Activated CD8-positive, alpha-beta T cell treated with anti-CD3 and anti-CD28 coated beads for 36 hours (primary cell): ENCODE measurements at regions not wholly inside any gene's neighbourhood (a gene's known extent, or its start where the extent isn't known, plus 50 kb on each side); places are given as distances from the start of the nearest gene placed in this dataset.
"Not testable (repeated sequence)": the region's sequence is repeated elsewhere in the genome, so short reads cannot be mapped to it uniquely, and the experiment has no call there.

Source experiments
- ATAC-seq: fragments of 200-7000 bp; cut with Tn5 transposase; one replicate; pipeline ENCODE4 v1.10.0; 2021; ENCODE audit warnings: mild to moderate bottlenecking, moderate library complexity
- CTCF ChIA-PET: fragments of 350-600 bp; sonication (Branson Sonifier 250); formaldehyde crosslinking; loops from one replicate; lab custom pipeline; 2021; ENCODE audit warnings: antibody characterized with exemption; lab: Charles Lee
- POLR2A ChIA-PET: fragments of 350-600 bp; sonication (Branson Sonifier 250); formaldehyde crosslinking; loops from one replicate; lab custom pipeline; 2021; ENCODE audit warnings: antibody characterized with exemption; lab: Charles Lee
- DNase-seq: peaks from one replicate; pipeline ENCODE4 v3.0.0-alpha.2; 2020
- H3K27ac Mint-ChIP-seq: one replicate; pipeline ENCODE4 v1.8.0; 2021; ENCODE audit warnings: mild to moderate bottlenecking, mixed read lengths
- H3K27me3 Mint-ChIP-seq: one replicate; pipeline ENCODE4 v1.8.0; 2021; ENCODE audit warnings: mixed read lengths
- H3K36me3 Mint-ChIP-seq: one replicate; pipeline ENCODE4 v1.8.0; 2021; ENCODE audit warnings: low read depth, mixed read lengths
- H3K4me1 Mint-ChIP-seq: one replicate; pipeline ENCODE4 v1.8.0; 2021; ENCODE audit warnings: low read depth, mixed read lengths
- H3K4me3 Mint-ChIP-seq: one replicate; pipeline ENCODE4 v1.8.0; 2021; ENCODE audit warnings: mild to moderate bottlenecking, moderate library complexity, mixed read lengths
- H3K9me3 Mint-ChIP-seq: one replicate; pipeline ENCODE4 v1.8.0; 2021; ENCODE audit warnings: mixed read lengths
- CTCF ChIP-seq: fragments of 200-600 bp; IDR thresholded peaks from one replicate; pipeline ENCODE4 v1.8.0; 2022; ENCODE audit warnings: antibody characterized with exemption, mild to moderate bottlenecking
- intact Hi-C: fragments of 100-400 bp; cut with micrococcal nuclease; formaldehyde crosslinking; loops from one replicate; pipeline ENCODE4 v1.10.0; 2022

DNA sequence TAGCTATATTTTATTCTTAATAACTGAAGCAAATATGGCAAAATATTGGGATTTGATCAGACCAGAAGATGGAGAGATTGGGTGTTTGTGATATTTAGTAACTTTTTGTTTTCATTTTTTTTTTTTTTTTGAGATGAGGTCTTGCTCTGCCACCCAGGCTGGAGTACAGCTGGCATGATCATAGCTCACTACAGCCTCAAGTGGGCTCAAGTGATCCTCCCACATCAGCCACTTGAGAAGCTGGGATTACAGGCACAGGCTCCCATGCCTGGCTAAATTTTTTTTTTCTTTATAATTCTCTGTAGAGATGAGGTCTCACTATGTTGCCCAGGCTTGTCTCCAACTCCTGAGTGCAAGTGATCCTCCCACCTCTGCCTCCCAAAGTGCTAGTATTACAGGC is 686.4 kb downstream of the CDY1 start:
- H3K4me1 Mint-ChIP-seq, ATAC-seq, H3K9me3 Mint-ChIP-seq, CTCF ChIA-PET, H3K27me3 Mint-ChIP-seq, POLR2A ChIA-PET, H3K4me3 Mint-ChIP-seq, intact Hi-C loops, H3K27ac Mint-ChIP-seq, DNase-seq, H3K36me3 Mint-ChIP-seq: not testable (repeated sequence)

GRCh38 chrY:26315065-26315464 is 693.1 kb downstream of the CDY1 start:
- peak; percentile 51 for ATAC-seq
- H3K9me3 Mint-ChIP-seq, H3K4me1 Mint-ChIP-seq, H3K4me3 Mint-ChIP-seq, intact Hi-C loops, POLR2A ChIA-PET, DNase-seq, H3K27me3 Mint-ChIP-seq, H3K36me3 Mint-ChIP-seq, CTCF ChIA-PET, H3K27ac Mint-ChIP-seq: not testable (repeated sequence)

GRCh38 chrY:26319488-26320202 is 697.7 kb downstream of the CDY1 start:
- intact Hi-C loops, ATAC-seq, H3K4me1 Mint-ChIP-seq, POLR2A ChIA-PET, H3K36me3 Mint-ChIP-seq, H3K27ac Mint-ChIP-seq, H3K4me3 Mint-ChIP-seq, H3K27me3 Mint-ChIP-seq, CTCF ChIA-PET, DNase-seq, H3K9me3 Mint-ChIP-seq: not testable (repeated sequence)

DNA sequence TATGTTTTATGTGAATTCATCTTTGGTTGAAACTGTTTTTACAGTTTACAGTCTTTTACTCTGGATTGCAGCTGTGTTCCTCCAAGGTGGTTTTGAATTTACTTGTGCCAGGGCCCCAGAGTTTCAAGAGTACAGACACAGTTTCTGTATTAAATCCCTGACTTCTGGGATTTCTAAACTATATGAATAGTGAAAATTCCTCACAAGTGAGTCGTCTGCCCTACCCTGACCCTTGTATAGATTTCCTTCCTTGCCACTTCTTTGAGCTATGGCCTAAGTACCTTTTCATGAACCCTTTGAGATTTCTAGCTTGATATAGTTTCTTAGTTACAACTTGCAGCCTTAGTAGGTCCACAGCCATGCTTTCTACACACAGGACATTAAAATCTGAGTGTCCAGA is 700.8 kb downstream of the CDY1 start:
- ATAC-seq, H3K4me1 Mint-ChIP-seq, DNase-seq, H3K27ac Mint-ChIP-seq, POLR2A ChIA-PET, intact Hi-C loops, H3K27me3 Mint-ChIP-seq, H3K4me3 Mint-ChIP-seq, H3K36me3 Mint-ChIP-seq, H3K9me3 Mint-ChIP-seq, CTCF ChIA-PET: not testable (repeated sequence)

DNA sequence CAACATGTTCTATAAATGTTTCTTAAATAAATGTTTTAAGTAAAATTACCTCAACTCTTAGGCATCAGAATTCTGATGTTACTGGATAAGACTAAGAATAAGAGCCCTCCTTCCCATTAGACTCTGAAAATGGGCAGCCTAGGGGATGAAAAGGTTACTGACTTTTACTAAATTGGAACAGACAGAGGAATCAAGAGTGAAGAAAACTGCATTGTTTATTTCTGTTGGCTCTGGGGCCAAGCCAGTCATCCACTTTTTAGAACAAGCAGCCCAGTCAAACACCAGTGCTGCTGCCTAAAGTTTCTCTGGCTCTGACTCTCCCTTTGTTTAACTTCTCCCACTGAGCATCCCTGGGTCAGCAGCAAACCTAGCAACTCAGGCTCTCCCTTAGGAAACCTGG is 731.0 kb downstream of the CDY1 start:
- CTCF ChIA-PET, H3K36me3 Mint-ChIP-seq, H3K27me3 Mint-ChIP-seq, POLR2A ChIA-PET, H3K4me3 Mint-ChIP-seq, H3K9me3 Mint-ChIP-seq, ATAC-seq, H3K4me1 Mint-ChIP-seq, DNase-seq, H3K27ac Mint-ChIP-seq, intact Hi-C loops: not testable (repeated sequence)

DNA sequence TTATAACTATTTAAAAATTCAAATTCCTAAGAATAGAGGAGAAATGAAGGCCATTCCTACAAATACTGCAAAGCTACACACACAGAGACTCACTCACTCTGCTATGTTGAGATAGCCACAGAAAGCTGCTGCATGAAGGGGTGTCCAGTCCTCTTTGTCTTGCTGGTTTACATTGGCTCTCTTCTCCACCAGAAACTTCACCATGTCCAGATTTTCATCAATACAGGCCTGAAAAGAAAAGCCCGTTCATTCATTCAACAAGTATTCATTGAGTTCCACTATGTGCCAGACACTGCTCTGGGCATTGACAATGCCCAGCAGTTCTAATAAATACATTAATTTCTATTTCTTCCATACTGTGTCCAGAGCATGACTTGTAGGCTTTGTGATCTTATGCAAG is 732.3 kb downstream of the CDY1 start:
- TF ChIP-seq CTCF, result no peak
- ATAC-seq (no peak), DNase-seq (no peak)
- no peak overlapping the region for H3K4me3 Mint-ChIP-seq
- no peaks in the 10 kb centered on the region for H3K4me1 Mint-ChIP-seq
- intact Hi-C loops, result no loop called here
- no peak overlapping the region for H3K27ac Mint-ChIP-seq
- POLR2A ChIA-PET, result no interaction called here
- no peaks in the 10 kb centered on the region for H3K36me3 Mint-ChIP-seq
- no peaks in the 10 kb centered on the region for H3K27me3 Mint-ChIP-seq
- peaks cover 8% of the 10 kb centered on the region for H3K9me3 Mint-ChIP-seq
- CTCF ChIA-PET, result no interaction called here

DNA sequence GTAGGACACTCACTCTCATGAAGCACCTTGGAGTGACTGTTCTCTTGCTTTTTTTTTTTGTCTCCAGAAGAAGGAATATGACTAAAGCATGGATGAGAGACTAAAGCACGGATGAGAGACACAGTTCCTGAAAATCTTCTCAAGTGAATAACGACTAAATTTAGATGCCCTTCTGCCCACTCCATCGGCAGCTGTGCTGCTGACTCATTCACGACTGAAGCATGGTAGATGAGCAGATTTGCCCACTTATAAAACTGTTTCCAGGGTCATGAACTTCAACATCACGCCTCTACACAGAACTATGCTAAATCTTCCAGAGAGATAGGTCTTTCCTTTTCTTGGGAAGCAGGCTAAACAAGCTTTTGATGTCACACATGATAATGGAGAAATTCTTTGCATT is 738.0 kb downstream of the CDY1 start:
- ATAC-seq, H3K27me3 Mint-ChIP-seq, H3K4me3 Mint-ChIP-seq, CTCF ChIA-PET, H3K9me3 Mint-ChIP-seq, POLR2A ChIA-PET, intact Hi-C loops, DNase-seq, H3K27ac Mint-ChIP-seq, H3K36me3 Mint-ChIP-seq, H3K4me1 Mint-ChIP-seq: not testable (repeated sequence)

DNA sequence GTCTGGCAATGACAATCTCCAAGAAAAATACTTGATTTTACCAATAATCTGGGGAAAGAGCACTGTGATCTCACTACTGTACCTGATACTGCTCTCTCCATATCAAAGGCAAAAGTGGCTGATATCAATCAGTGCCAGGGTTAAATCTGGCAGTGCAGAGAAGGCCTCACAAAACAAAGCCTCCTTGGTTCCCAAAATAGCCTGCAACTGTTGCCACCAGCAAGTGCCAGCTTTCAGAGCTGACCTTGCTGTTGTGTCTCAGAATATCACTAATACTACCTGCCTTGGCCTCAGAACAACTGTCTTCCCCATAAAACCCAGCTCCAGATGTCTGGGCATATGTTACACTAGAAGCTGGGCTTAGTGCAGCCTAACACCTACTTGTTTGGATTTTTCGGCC is 738.6 kb downstream of the CDY1 start:
- CTCF ChIA-PET, intact Hi-C loops, H3K4me3 Mint-ChIP-seq, H3K27me3 Mint-ChIP-seq, POLR2A ChIA-PET, DNase-seq, H3K4me1 Mint-ChIP-seq, H3K27ac Mint-ChIP-seq, H3K9me3 Mint-ChIP-seq, ATAC-seq, H3K36me3 Mint-ChIP-seq: not testable (repeated sequence)

DNA sequence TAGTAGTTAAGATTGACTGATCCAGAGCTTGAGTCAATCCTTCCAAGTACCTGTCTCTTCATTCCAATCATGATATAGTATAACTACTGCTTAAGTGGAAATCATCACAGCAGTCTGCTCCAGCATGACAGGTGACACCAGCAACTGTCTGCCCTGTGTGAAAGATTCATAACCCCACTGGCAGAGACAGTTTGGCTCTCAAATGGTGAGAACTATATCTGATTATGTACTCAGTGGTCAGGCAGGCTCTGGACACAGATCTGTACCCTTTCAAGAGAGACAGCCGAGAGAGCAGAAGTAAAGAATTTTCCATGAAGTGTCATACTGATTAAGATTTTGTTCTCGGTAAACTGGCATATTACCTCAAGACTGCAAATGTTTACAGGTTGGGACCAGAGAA is 741.5 kb downstream of the CDY1 start:
- POLR2A ChIA-PET, ATAC-seq: not testable (repeated sequence)

DNA sequence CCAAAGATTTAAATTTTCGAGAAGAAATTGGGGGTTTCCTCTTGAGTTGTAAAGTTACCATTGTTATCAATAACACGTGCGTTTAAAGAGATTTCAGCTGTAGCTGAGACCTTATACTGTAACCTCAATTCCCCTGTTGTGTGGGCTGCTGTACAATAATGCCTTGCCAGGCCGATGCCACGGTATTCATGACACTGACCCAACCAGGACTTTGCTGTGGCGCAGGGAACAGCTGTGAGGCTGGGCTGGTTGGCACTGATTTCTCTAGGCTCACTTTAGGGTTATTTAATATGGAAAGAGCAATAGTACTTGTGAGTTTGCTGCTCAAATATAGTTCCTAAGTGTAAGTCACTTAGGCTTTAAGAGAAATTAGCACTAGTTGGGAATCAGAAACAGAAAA is 744.2 kb downstream of the CDY1 start:
- intact Hi-C loops, CTCF ChIA-PET, POLR2A ChIA-PET, H3K4me1 Mint-ChIP-seq, H3K27ac Mint-ChIP-seq, H3K9me3 Mint-ChIP-seq, DNase-seq, H3K36me3 Mint-ChIP-seq, H3K27me3 Mint-ChIP-seq, H3K4me3 Mint-ChIP-seq, ATAC-seq: not testable (repeated sequence)

More for the DNA sequence above, 741.5 kb downstream of the CDY1 start:
- H3K4me1 Mint-ChIP-seq, H3K9me3 Mint-ChIP-seq, intact Hi-C loops, CTCF ChIA-PET, H3K27me3 Mint-ChIP-seq, H3K27ac Mint-ChIP-seq, DNase-seq, H3K4me3 Mint-ChIP-seq, H3K36me3 Mint-ChIP-seq: not testable (repeated sequence)

- DNase-seq, H3K4me3 Mint-ChIP-seq, intact Hi-C loops, CTCF ChIA-PET, H3K27ac Mint-ChIP-seq, H3K27me3 Mint-ChIP-seq, H3K36me3 Mint-ChIP-seq, ATAC-seq, POLR2A ChIA-PET, H3K4me1 Mint-ChIP-seq: not testable (repeated sequence)
- H3K9me3 Mint-ChIP-seq, result peaks cover 16% of the 10 kb centered on the region
Measured at GRCh38 chrY:26372480-26372879, 750.6 kb downstream of the CDY1 start.
